Upper lobe of left lung (tissue), 4 donors: ENCODE measurements at regions not wholly inside any gene's neighbourhood (a gene's known extent, or its start where the extent isn't known, plus 50 kb on each side); places are given as distances from the start of the nearest gene placed in this dataset.
"Not testable (repeated sequence)": the region's sequence is repeated elsewhere in the genome, so short reads cannot be mapped to it uniquely, and the experiment has no call there.

Source experiments
- CTCF ChIP-seq, 6 experiments: fragments of 450-650 bp in 4 of 6; fragments of 200-600 bp in 2 of 6; sonication (generic) in 2 of 6; IDR thresholded peaks; one replicate each; pipeline ENCODE4 v1.5.1; 2016 to 2019; ENCODE audit warnings: antibody characterized with exemption in 6 of 6
- POLR2A ChIP-seq, 4 donors: fragments of 450-650 bp; IDR thresholded peaks; one replicate each; pipeline ENCODE4 v1.5.1; 2016 to 2017; ENCODE audit warnings: antibody characterized with exemption in 4 of 4, mild to moderate bottlenecking in 2 of 4

DNA sequence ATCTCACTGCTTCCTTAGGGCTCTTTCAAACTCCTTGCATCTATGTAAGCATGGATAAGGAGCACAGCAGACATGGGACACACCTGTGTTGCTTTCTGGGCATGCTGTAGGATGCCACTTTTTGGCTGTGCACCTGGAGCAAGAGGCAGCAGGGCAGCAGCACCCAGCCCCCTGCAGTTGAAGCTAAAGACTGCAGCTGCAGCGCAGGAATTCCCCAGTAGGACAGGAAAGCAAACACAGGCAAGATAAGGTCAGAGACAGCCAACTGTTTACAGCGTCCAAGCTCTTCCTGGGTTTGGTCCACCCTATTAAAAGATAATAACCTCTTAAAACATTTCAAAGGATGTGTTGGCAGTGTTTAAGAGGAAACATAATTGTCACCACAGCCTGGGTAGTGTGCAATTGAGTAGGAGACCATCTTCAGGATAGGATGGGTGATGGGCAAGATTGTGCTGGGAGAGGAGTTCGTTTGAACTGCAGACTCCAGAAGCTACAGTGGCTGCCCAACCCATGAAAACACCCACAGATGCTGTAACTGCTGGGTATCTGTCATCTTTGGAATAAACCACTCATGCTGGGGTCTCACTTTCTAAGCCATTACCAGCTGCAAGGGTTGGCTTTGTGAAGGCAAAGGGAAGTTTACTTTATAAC lies 242.3 kb upstream of the PLGLB1 start:
- TF ChIP-seq CTCF, POLR2A (IDR thresholded peaks at IDR 0.05): not testable (repeated sequence)
